Epithelial cell of proximal tubule (primary cell): ENCODE measurements at regions not wholly inside any gene's neighbourhood (a gene's known extent, or its start where the extent isn't known, plus 50 kb on each side); places are given as distances from the start of the nearest gene placed in this dataset.

Experiments used
- DNase-seq: peaks from one replicate; pipeline ENCODE4 v3.0.0-alpha.2; 2011; ENCODE audit warnings: low read depth
- H3K4me3 ChIP-seq: 2 replicates; pipeline ENCODE4 v1.5.1; 2011; ENCODE audit warnings: low read depth, mild to moderate bottlenecking, low read length
- CTCF ChIP-seq: conservative IDR thresholded peaks from 2 replicates; pipeline ENCODE4 v1.5.1; 2012; ENCODE audit warnings: low read depth, mild to moderate bottlenecking, low read length

GRCh38 chr1:191674626-191675179 is 483.6 kb upstream of the RGS18 start:
- no peak overlapping the region for H3K4me3 ChIP-seq
- no peak for TF ChIP-seq CTCF
- DNase-seq = no peak

- DNase-seq = no peak
- TF ChIP-seq CTCF = no peak
- no peak overlapping the region for H3K4me3 ChIP-seq
Measured at GRCh38 chr1:191675856-191676783, 482.1 kb upstream of the RGS18 start.

GRCh38 chr1:191685669-191686068 is 472.6 kb upstream of the RGS18 start:
- TF ChIP-seq CTCF = no peak
- H3K4me3 ChIP-seq = no peak overlapping the region
- no peak for DNase-seq

GRCh38 chr1:191687721-191688120 is 470.5 kb upstream of the RGS18 start:
- no peak overlapping the region for H3K4me3 ChIP-seq

GRCh38 chr1:191690931-191691330 is 467.3 kb upstream of the RGS18 start:
- no peak overlapping the region for H3K4me3 ChIP-seq
- no peak for TF ChIP-seq CTCF
- no peak for DNase-seq

More at GRCh38 chr1:191687721-191688120, 470.5 kb upstream of the RGS18 start:
- no peak for TF ChIP-seq CTCF
- no peak for DNase-seq

- DNase-seq = no peak
- no peak for TF ChIP-seq CTCF
- no peak overlapping the region for H3K4me3 ChIP-seq
Measured at GRCh38 chr1:191693797-191694196, 464.5 kb upstream of the RGS18 start.

GRCh38 chr1:191695865-191696264 is 462.4 kb upstream of the RGS18 start:
- DNase-seq = no peak
- no peak overlapping the region for H3K4me3 ChIP-seq
- TF ChIP-seq CTCF = no peak
